Effector memory CD8-positive, alpha-beta T cell (primary cell): ENCODE measurements at regions not wholly inside any gene's neighbourhood (a gene's known extent, or its start where the extent isn't known, plus 50 kb on each side); places are given as distances from the start of the nearest gene placed in this dataset.
"Not testable (repeated sequence)": the region's sequence is repeated elsewhere in the genome, so short reads cannot be mapped to it uniquely, and the experiment has no call there.

Experiments used
- ATAC-seq: fragments of 150-1000 bp; cut with Tn5 transposase; replicated peaks from 2 replicates; pipeline ENCODE4 v1.10.0; 2021; ENCODE audit warnings: mild to moderate bottlenecking, moderate library complexity
- DNase-seq, 3 experiments: peaks; one replicate each; pipeline ENCODE4 v3.0.0; 2021
- H3K27ac Mint-ChIP-seq, 2 donors: one replicate each; pipeline ENCODE4 v1.8.0; 2022; ENCODE audit warnings: mild to moderate bottlenecking in 2 of 2, mixed read lengths in 2 of 2, moderate library complexity in 2 of 2
- H3K27me3 Mint-ChIP-seq, 2 donors: one replicate each; pipeline ENCODE4 v1.8.0; 2022; ENCODE audit warnings: mixed read lengths in 2 of 2
- H3K36me3 Mint-ChIP-seq: one replicate; pipeline ENCODE4 v1.8.0; 2022; ENCODE audit warnings: mild to moderate bottlenecking, moderate library complexity, mixed read lengths; ENCODE audit not compliant: insufficient read depth
- H3K4me1 Mint-ChIP-seq, 2 donors: one replicate each; pipeline ENCODE4 v1.8.0; 2022; ENCODE audit warnings: low read depth in 2 of 2, mixed read lengths in 2 of 2
- H3K4me3 Mint-ChIP-seq, 2 donors: one replicate each; pipeline ENCODE4 v1.8.0; 2022; ENCODE audit warnings: mild to moderate bottlenecking in 2 of 2, mixed read lengths in 2 of 2, moderate library complexity in 2 of 2
- H3K9me3 Mint-ChIP-seq, 2 donors: one replicate each; pipeline ENCODE4 v1.8.0; 2022; ENCODE audit warnings: mixed read lengths in 2 of 2

- ATAC-seq: no peak
- peaks cover 0 to 9% of the 10 kb centered on the region in 2 donors for H3K9me3 Mint-ChIP-seq
- peaks cover 2% of the 10 kb centered on the region for H3K36me3 Mint-ChIP-seq
- no peak overlapping the region for H3K4me3 Mint-ChIP-seq
- no peak overlapping the region for H3K27ac Mint-ChIP-seq
- no peaks in the 10 kb centered on the region for H3K4me1 Mint-ChIP-seq
- H3K27me3 Mint-ChIP-seq: peaks cover 24 to 47% of the 10 kb centered on the region in 2 donors
- DNase-seq: no peak
Measured at GRCh38 chr21:35449846-35450245, 400.7 kb upstream of the RUNX1 start.

DNA sequence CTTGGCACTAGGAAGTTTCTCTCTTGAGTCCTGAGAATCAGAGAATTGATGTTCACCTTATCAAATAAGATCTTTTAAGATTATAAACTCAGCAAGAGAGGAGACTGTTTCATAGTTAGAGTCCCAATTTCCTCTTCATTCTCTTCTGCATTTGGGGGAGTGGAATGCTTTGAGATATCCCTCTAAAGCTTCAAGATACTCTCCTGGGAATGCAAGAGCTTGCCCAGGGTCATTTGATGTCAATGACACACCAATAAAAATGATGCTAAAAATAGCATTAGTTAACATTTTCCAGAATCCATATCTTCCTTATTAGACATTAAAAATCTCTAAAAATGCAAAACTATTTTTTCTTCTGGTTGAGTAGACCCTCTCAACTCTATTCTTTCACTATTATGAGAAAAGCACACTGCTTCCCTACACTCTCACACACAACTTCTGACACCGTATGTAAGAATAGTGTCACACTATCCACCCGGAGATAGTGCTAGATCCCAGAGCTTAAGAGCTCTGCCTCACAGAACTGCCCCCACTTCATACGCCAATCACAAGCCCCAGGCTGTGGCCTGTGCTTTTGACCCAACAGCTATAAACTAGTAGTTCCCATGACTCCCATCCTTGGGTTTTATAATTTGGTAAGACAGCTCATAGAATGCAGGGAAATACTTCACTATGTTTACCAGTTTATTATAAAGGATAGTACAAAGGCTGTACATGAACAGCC, 399.9 kb upstream of the RUNX1 start:
- Mint-ChIP-seq H3K27me3 (peaks cover 31 to 55% of the 10 kb centered on the region in 2 donors), H3K4me3 (no peak overlapping the region), H3K9me3 (peaks cover 0 to 9% of the 10 kb centered on the region in 2 donors), H3K36me3 (peaks cover 2% of the 10 kb centered on the region), H3K27ac (no peak overlapping the region), H3K4me1 (no peaks in the 10 kb centered on the region)
- ATAC-seq (no peak), DNase-seq (no peak)

DNA sequence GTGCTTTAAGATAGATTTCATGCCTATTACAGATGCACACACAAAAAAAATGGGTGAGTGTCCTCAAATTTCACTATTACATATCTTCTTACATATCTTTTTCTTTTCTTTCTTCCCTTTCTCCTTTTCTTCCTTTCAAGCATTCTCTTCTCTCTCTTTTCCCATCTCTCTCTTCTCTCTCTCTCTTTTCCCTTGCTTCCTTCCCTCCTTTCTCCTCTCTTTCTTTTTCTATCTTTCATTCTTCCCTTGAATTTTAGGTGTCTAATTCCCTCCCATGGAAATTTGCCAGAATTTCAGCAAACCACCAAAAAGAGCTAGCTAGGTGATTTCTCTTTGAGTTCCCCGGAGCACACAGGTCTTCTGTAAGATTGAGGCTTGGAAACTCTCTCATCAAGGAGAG, 395.3 kb upstream of the RUNX1 start:
- Mint-ChIP-seq H3K27me3 (peaks cover 31 to 52% of the 10 kb centered on the region in 2 donors), H3K36me3 (no peaks in the 10 kb centered on the region), H3K9me3 (no peaks in the 10 kb centered on the region), H3K4me1 (no peaks in the 10 kb centered on the region), H3K27ac (no peak overlapping the region), H3K4me3 (no peak overlapping the region)
- no peak for DNase-seq
- no peak for ATAC-seq

DNA sequence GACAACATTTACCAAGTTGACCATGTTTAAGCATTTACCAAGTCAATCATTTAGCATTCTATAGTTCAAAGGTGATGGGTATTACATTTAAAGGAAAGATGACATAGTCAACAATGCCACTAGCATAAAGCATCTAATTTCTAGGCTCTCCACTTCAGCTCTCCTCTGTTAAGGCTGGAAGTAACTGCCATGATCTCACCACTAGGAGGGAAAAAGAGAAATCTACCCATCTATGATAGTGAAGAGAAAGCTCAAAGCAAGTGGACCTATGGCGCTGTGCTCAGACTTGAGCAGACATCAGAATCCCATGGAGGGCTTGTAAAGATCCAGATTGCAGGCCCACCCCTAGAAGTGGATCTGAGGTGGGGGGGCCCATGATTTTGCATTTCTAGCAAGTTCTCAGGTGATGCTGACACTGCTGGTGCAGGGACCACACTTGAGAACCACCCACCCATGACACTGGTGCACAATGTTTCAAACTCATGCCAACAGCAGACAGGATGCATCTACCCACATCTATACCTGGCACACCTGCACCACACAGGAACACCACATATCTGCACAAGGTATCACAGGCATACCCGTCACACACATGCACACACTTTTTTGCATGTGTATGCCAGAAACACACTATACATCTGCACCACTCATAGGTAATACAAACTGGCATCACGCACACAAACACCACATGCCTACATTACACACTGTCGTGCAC, 392.9 kb upstream of the RUNX1 start:
- Mint-ChIP-seq H3K4me1 (peaks cover 1 to 3% of the 10 kb centered on the region in 2 donors), H3K36me3 (no peaks in the 10 kb centered on the region), H3K4me3 (no peak overlapping the region), H3K9me3 (no peaks in the 10 kb centered on the region), H3K27ac (no peak overlapping the region), H3K27me3 (peaks cover 47 to 60% of the 10 kb centered on the region in 2 donors)
- no peak for DNase-seq
- ATAC-seq: no peak

- Mint-ChIP-seq H3K9me3 (no peaks in the 10 kb centered on the region), H3K36me3 (no peaks in the 10 kb centered on the region), H3K4me1 (peaks cover 1 to 3% of the 10 kb centered on the region in 2 donors), H3K27ac (no peak overlapping the region), H3K4me3 (no peak overlapping the region), H3K27me3 (peaks cover 57 to 61% of the 10 kb centered on the region in 2 donors)
- DNase-seq: no peak
- no peak for ATAC-seq
Measured at GRCh38 chr21:35438643-35439404, 389.7 kb upstream of the RUNX1 start.

GRCh38 chr21:35437941-35438340, 388.8 kb upstream of the RUNX1 start:
- Mint-ChIP-seq H3K27ac (no peak overlapping the region), H3K36me3 (no peaks in the 10 kb centered on the region), H3K27me3 (peaks cover 63 to 64% of the 10 kb centered on the region in 2 donors), H3K9me3 (peaks cover 4% of the 10 kb centered on the region in 2 donors), H3K4me3 (no peak overlapping the region), H3K4me1 (peaks cover 1 to 3% of the 10 kb centered on the region in 2 donors)
- no peak for ATAC-seq
- DNase-seq: no peak

- Mint-ChIP-seq H3K27ac (no peak overlapping the region), H3K27me3 (peaks cover 57 to 63% of the 10 kb centered on the region in 2 donors), H3K4me1 (peaks cover 1 to 3% of the 10 kb centered on the region in 2 donors), H3K36me3 (no peaks in the 10 kb centered on the region), H3K4me3 (no peak overlapping the region), H3K9me3 (peaks cover 8 to 10% of the 10 kb centered on the region in 2 donors)
- ATAC-seq: no peak
- no peak for DNase-seq
Measured at GRCh38 chr21:35436899-35437298, 387.8 kb upstream of the RUNX1 start.

DNA sequence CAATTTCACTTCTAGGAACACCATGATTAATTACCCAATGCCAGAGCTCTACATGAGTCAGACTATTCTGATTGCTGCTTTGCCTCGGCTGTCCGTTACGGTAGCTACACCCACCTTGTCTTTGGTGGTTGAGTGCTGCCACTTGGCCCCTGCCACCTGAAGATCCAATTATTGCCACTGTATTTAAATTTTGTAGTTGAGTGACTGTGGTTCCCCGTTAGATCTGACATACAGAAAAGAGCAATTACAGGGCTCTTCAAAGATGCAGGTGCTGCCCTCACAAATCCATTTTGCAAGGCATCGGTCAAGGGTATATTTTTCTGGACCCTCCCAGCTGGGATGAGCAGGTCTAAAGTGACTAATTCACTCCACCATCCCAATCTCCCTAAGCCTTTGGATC, 383.5 kb upstream of the RUNX1 start:
- Mint-ChIP-seq H3K9me3 (peaks cover 8 to 10% of the 10 kb centered on the region in 2 donors), H3K27me3 (peaks cover 71 to 81% of the 10 kb centered on the region in 2 donors)
- not testable (repeated sequence) for H3K36me3 Mint-ChIP-seq, ATAC-seq, H3K27ac Mint-ChIP-seq, H3K4me3 Mint-ChIP-seq, DNase-seq, H3K4me1 Mint-ChIP-seq

DNA sequence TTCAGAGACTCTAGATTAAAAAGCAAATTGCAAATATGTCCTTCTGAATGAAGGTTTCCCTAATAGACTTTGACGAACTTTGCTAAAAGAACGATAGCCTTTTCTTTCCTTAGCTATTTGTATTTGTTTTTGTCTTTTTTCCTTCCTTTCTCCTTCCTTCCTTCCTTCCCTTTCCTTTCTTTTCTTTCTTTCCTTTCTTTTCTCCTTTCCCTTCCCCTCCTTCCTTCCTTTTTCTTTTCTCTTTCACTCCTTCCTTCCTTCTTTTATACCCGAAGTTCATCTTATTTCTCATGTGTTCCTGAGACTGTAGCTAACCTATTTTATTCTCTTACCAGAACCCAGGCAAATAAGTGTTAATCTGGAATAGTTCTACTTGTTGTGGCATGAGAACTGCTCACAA, 381.2 kb upstream of the RUNX1 start:
- peaks cover 8 to 10% of the 10 kb centered on the region in 2 donors for H3K9me3 Mint-ChIP-seq
- H3K4me3 Mint-ChIP-seq: no peak overlapping the region
- DNase-seq: no peak
- H3K4me1 Mint-ChIP-seq: peaks cover 0 to 10% of the 10 kb centered on the region in 2 donors
- peaks cover 71 to 88% of the 10 kb centered on the region in 2 donors for H3K27me3 Mint-ChIP-seq
- no peak overlapping the region for H3K27ac Mint-ChIP-seq
- no peak for ATAC-seq
- no peaks in the 10 kb centered on the region for H3K36me3 Mint-ChIP-seq

- H3K27ac Mint-ChIP-seq: no peak overlapping the region
- H3K36me3 Mint-ChIP-seq: no peaks in the 10 kb centered on the region
- peaks cover 8 to 10% of the 10 kb centered on the region in 2 donors for H3K9me3 Mint-ChIP-seq
- H3K4me1 Mint-ChIP-seq: peaks cover 0 to 10% of the 10 kb centered on the region in 2 donors
- DNase-seq: no peak
- H3K4me3 Mint-ChIP-seq: no peak overlapping the region
- H3K27me3 Mint-ChIP-seq: peaks cover 63 to 84% of the 10 kb centered on the region in 2 donors
- no peak for ATAC-seq
Measured at GRCh38 chr21:35428937-35429336, 379.8 kb upstream of the RUNX1 start.

DNA sequence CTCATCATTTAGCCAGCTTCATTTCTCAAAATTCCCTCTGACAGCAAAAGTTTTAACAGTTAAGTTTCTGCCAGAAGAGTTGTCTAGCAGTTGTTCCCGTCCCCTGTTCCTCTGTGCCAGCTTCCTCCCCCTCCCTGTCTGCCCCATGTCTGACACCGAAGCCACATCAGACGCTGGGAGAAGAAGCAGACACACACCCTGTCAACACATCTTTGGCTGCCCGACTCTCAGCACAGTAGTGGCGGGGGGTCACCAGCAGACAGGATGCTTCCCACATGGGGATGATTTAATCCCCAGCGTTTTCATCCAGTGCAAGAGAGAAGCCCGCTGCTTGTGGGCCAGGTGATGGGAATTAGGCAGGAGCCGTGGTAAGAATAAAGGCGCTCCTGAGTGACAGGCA, 379.4 kb upstream of the RUNX1 start:
- H3K4me3 Mint-ChIP-seq: no peak overlapping the region

DNA sequence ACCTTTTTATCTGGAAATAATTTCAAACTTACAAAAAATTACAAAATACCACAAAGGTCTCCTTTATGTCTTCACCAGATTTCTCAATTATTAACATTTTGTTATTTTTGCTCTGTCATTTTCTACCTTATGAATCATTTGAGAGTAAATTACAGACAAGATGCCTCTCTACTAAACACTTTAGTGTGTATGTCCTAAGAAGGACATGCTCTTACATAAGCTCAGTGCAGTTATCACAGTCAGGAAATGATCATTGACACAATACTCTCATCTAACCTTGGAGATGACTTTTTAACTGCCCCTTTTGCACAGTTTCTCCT, 378.9 kb upstream of the RUNX1 start:
- no peak overlapping the region for H3K4me3 Mint-ChIP-seq
- ATAC-seq: no peak
- H3K9me3 Mint-ChIP-seq: peaks cover 4 to 6% of the 10 kb centered on the region in 2 donors
- no peak for DNase-seq
- H3K27me3 Mint-ChIP-seq: peaks cover 55 to 76% of the 10 kb centered on the region in 2 donors
- no peak overlapping the region for H3K27ac Mint-ChIP-seq
- H3K36me3 Mint-ChIP-seq: no peaks in the 10 kb centered on the region
- H3K4me1 Mint-ChIP-seq: peaks cover 0 to 10% of the 10 kb centered on the region in 2 donors

More for the DNA sequence above, 379.4 kb upstream of the RUNX1 start:
- Mint-ChIP-seq H3K36me3 (no peaks in the 10 kb centered on the region), H3K9me3 (peaks cover 8 to 10% of the 10 kb centered on the region in 2 donors), H3K27ac (no peak overlapping the region), H3K4me1 (peaks cover 0 to 10% of the 10 kb centered on the region in 2 donors), H3K27me3 (peaks cover 59 to 81% of the 10 kb centered on the region in 2 donors)
- peak; percentile 54 for ATAC-seq
- peak in 2 of 3 experiments; percentile 3 to 11 for DNase-seq

DNA sequence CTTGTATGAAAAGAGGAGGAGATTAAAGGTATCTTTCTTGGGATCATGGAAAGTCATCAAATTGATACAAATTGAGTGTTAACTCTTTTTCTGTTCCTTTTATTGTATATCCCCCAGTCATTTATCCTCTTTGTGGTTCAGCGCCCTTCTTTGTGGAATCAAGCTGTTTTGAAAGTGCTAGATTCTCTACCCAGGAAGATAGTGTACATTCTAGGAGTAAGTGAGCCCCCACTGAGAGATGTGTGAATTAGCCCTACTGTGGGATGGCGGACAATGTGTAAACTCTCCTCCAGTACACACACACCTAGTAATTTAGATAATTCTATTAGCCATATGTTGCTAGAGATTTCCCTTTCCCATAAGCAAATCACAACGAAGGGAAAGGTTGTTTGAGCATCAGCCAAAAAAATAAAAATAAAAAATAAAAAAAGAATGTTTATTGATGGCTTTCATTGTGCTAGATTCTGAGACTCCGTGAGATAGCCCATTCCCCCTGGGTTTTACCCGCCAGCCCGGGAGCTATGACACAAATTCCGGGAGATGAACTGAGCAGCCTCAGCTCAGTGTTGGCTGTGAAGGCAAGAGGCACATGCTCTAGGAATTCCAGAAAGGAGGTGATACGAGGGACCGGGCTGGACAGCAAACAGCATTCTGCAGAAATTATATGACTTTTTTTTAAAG, 378.4 kb upstream of the RUNX1 start:
- H3K27me3 Mint-ChIP-seq: peaks cover 57 to 76% of the 10 kb centered on the region in 2 donors
- H3K9me3 Mint-ChIP-seq: peaks cover under 1 to 1% of the 10 kb centered on the region in 2 donors
- DNase-seq (no peak), ATAC-seq (no peak)
- H3K4me3 Mint-ChIP-seq: no peak overlapping the region
- H3K36me3 Mint-ChIP-seq: no peaks in the 10 kb centered on the region
- H3K4me1 Mint-ChIP-seq: peaks cover 0 to 10% of the 10 kb centered on the region in 2 donors
- no peak overlapping the region for H3K27ac Mint-ChIP-seq
